ENCODE measurements at regions not wholly inside any gene's neighbourhood (a gene's known extent, or its start where the extent isn't known, plus 50 kb on each side); places are given as distances from the start of the nearest gene placed in this dataset.
"Not testable (repeated sequence)": the region's sequence is repeated elsewhere in the genome, so short reads cannot be mapped to it uniquely, and the experiment has no call there.

GRCh38 chr11:97888641-97889040 lies 1132.1 kb upstream of the CNTN5 start:
- in situ Hi-C loops (cut with HindIII; ENCODE audit: low pct_unique_long_range_greater_than_20kb, low sequenced_read_pairs), result no loop called here

GRCh38 chr11:97890466-97890865 lies 1130.3 kb upstream of the CNTN5 start:
- DNase-seq (ENCODE audit: low read depth, low spot score), result no peak
- in situ Hi-C loops (cut with HindIII; ENCODE audit: low pct_unique_long_range_greater_than_20kb, low sequenced_read_pairs), result no loop called here

More at GRCh38 chr11:97888641-97889040, 1132.1 kb upstream of the CNTN5 start:
- no peak for DNase-seq (ENCODE audit: low read depth, low spot score)

GRCh38 chr11:97893612-97894011 lies 1127.1 kb upstream of the CNTN5 start:
- no peak for DNase-seq (ENCODE audit: low read depth, low spot score)
- in situ Hi-C loops (cut with HindIII; ENCODE audit: low pct_unique_long_range_greater_than_20kb, low sequenced_read_pairs), result no loop called here

- no peak for DNase-seq (ENCODE audit: low read depth, low spot score)
- in situ Hi-C loops (cut with HindIII; ENCODE audit: low pct_unique_long_range_greater_than_20kb, low sequenced_read_pairs), result no loop called here
Observed at GRCh38 chr11:97894978-97895377, 1125.8 kb upstream of the CNTN5 start.

GRCh38 chr11:97895572-97895971 lies 1125.2 kb upstream of the CNTN5 start:
- DNase-seq (ENCODE audit: low read depth, low spot score), result no peak
- in situ Hi-C loops (cut with HindIII; ENCODE audit: low pct_unique_long_range_greater_than_20kb, low sequenced_read_pairs), result no loop called here

- no peak for DNase-seq (ENCODE audit: low read depth, low spot score)
- in situ Hi-C loops (cut with HindIII; ENCODE audit: low pct_unique_long_range_greater_than_20kb, low sequenced_read_pairs), result no loop called here
Observed at GRCh38 chr11:97902828-97903227, 1117.9 kb upstream of the CNTN5 start.

- DNase-seq (ENCODE audit: low read depth, low spot score), result no peak
- in situ Hi-C loops (cut with HindIII; ENCODE audit: low pct_unique_long_range_greater_than_20kb, low sequenced_read_pairs), result no loop called here
Observed at GRCh38 chr11:97905101-97905500, 1115.6 kb upstream of the CNTN5 start.

GRCh38 chr11:97905671-97906070 lies 1115.1 kb upstream of the CNTN5 start:
- DNase-seq (ENCODE audit: low read depth, low spot score), result no peak
- in situ Hi-C loops (cut with HindIII; ENCODE audit: low pct_unique_long_range_greater_than_20kb, low sequenced_read_pairs), result no loop called here

- in situ Hi-C loops (cut with HindIII; ENCODE audit: low pct_unique_long_range_greater_than_20kb, low sequenced_read_pairs), result no loop called here
- no peak for DNase-seq (ENCODE audit: low read depth, low spot score)
Observed at GRCh38 chr11:97908354-97908753, 1112.4 kb upstream of the CNTN5 start.

GRCh38 chr11:97909614-97910399 lies 1110.9 kb upstream of the CNTN5 start:
- no peak for DNase-seq (ENCODE audit: low read depth, low spot score)
- in situ Hi-C loops (cut with HindIII; ENCODE audit: low pct_unique_long_range_greater_than_20kb, low sequenced_read_pairs), result no loop called here

GRCh38 chr11:97912629-97913028 lies 1108.1 kb upstream of the CNTN5 start:
- DNase-seq (ENCODE audit: low read depth, low spot score), result no peak
- in situ Hi-C loops (cut with HindIII; ENCODE audit: low pct_unique_long_range_greater_than_20kb, low sequenced_read_pairs), result no loop called here

- in situ Hi-C loops (cut with HindIII; ENCODE audit: low pct_unique_long_range_greater_than_20kb, low sequenced_read_pairs); DNase-seq (ENCODE audit: low read depth, low spot score): not testable (repeated sequence)
Observed at GRCh38 chr11:97922933-97923332, 1097.8 kb upstream of the CNTN5 start.

- in situ Hi-C loops (cut with HindIII; ENCODE audit: low pct_unique_long_range_greater_than_20kb, low sequenced_read_pairs), result no loop called here
- DNase-seq (ENCODE audit: low read depth, low spot score), result no peak
Observed at GRCh38 chr11:97934572-97935208, 1086.1 kb upstream of the CNTN5 start.

GRCh38 chr11:97937501-97937900 lies 1083.2 kb upstream of the CNTN5 start:
- in situ Hi-C loops (cut with HindIII; ENCODE audit: low pct_unique_long_range_greater_than_20kb, low sequenced_read_pairs), result no loop called here
- DNase-seq (ENCODE audit: low read depth, low spot score), result no peak

GRCh38 chr11:97938789-97939188 lies 1082.0 kb upstream of the CNTN5 start:
- in situ Hi-C loops (cut with HindIII; ENCODE audit: low pct_unique_long_range_greater_than_20kb, low sequenced_read_pairs), result no loop called here

GRCh38 chr11:97943493-97943892 lies 1077.3 kb upstream of the CNTN5 start:
- in situ Hi-C loops (cut with HindIII; ENCODE audit: low pct_unique_long_range_greater_than_20kb, low sequenced_read_pairs), result no loop called here

More at GRCh38 chr11:97938789-97939188, 1082.0 kb upstream of the CNTN5 start:
- no peak for DNase-seq (ENCODE audit: low read depth, low spot score)

GRCh38 chr11:97948793-97949192 lies 1072.0 kb upstream of the CNTN5 start:
- no peak for DNase-seq (ENCODE audit: low read depth, low spot score)
- in situ Hi-C loops (cut with HindIII; ENCODE audit: low pct_unique_long_range_greater_than_20kb, low sequenced_read_pairs), result no loop called here

More at GRCh38 chr11:97943493-97943892, 1077.3 kb upstream of the CNTN5 start:
- DNase-seq (ENCODE audit: low read depth, low spot score), result peak; percentile 4

GRCh38 chr11:97955595-97955994 lies 1065.2 kb upstream of the CNTN5 start:
- DNase-seq (ENCODE audit: low read depth, low spot score), result no peak
- in situ Hi-C loops (cut with HindIII; ENCODE audit: low pct_unique_long_range_greater_than_20kb, low sequenced_read_pairs), result no loop called here

GRCh38 chr11:97956904-97957303 lies 1063.8 kb upstream of the CNTN5 start:
- in situ Hi-C loops (cut with HindIII; ENCODE audit: low pct_unique_long_range_greater_than_20kb, low sequenced_read_pairs), result no loop called here
- no peak for DNase-seq (ENCODE audit: low read depth, low spot score)
